GM23338 (cell line): ENCODE measurements at regions not wholly inside any gene's neighbourhood (a gene's known extent, or its start where the extent isn't known, plus 50 kb on each side); places are given as distances from the start of the nearest gene placed in this dataset.

Experiments used
- CREB1 ChIP-seq: fragments of 250-450 bp; sonication (Bioruptor Pico); IDR thresholded peaks from 2 replicates; pipeline ENCODE4 v1.5.0; 2020; ENCODE audit warnings: low read depth, mild to moderate bottlenecking, moderate library complexity
- CTCF ChIP-seq, 2 experiments: fragments of 200-600 bp in 1 of 2; sonication (generic) in 1 of 2; conservative IDR thresholded peaks; 2 replicates each; pipeline versions ENCODE4 v1.5.1 to v1.6.1; 2016 to 2017; ENCODE audit warnings: antibody characterized with exemption in 2 of 2, low read depth in 2 of 2, mild to moderate bottlenecking in 2 of 2, moderate library complexity in 1 of 2
- EZH2phosphoT487 ChIP-seq: fragments of 200-600 bp; sonication (generic); IDR thresholded peaks from one replicate; pipeline ENCODE4 v1.8.1; 2018; ENCODE audit warnings: antibody characterized with exemption; ENCODE audit not compliant: unreplicated experiment
- NANOG ChIP-seq: IDR thresholded peaks from 2 replicates; pipeline ENCODE4 v1.6.1; 2016; ENCODE audit warnings: antibody characterized with exemption, borderline replicate concordance
- POLR2AphosphoS5 ChIP-seq: IDR thresholded peaks from 2 replicates; pipeline ENCODE4 v1.6.1; 2016; ENCODE audit warnings: antibody characterized with exemption, low read depth
- STAT1 ChIP-seq: IDR thresholded peaks from one replicate; pipeline ENCODE4 v1.6.1; 2016; ENCODE audit warnings: antibody characterized with exemption; ENCODE audit not compliant: unreplicated experiment
- ZNF114 ChIP-seq: fragments of 250-450 bp; sonication (Bioruptor Pico); IDR thresholded peaks from 2 replicates; pipeline ENCODE4 v1.5.0; 2020; ENCODE audit warnings: mild to moderate bottlenecking, moderate library complexity
- ZNF331 ChIP-seq: fragments of 250-450 bp; sonication (Bioruptor Pico); IDR thresholded peaks from 2 replicates; pipeline ENCODE4 v1.5.0; 2020; ENCODE audit warnings: low read depth, mild to moderate bottlenecking, moderate library complexity
- TF ChIP-seq, protein P1 (sequence below): fragments of 250-450 bp; sonication (Bioruptor Pico); IDR thresholded peaks from 2 replicates; pipeline ENCODE4 v1.5.0; 2020; ENCODE audit warnings: mild to moderate bottlenecking, moderate library complexity
- TF ChIP-seq, protein P2 (sequence below): IDR thresholded peaks from one replicate; pipeline ENCODE4 v1.6.1; 2018; ENCODE audit warnings: antibody characterized with exemption; ENCODE audit not compliant: unreplicated experiment

DNA sequence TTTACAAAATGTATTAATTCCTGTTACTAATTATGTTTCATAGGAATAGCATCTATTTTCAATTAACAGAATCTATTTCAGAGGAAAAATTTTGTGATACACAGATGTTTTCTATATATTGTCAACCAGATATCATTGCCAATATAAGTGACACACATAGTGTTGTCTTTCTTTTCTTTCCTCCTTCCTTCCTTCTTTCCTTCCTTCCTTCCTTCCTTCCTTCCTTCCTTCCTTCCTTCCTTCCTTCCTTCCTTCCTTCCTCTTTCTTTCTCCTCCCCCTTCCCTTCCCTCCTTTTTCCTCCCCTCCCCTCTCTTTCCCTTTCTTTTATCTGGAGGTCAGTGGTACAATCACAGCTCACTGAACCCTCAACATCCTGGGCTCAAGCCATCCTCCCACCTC, 146.5 kb upstream of the DSEL start (continued):
- TF ChIP-seq, protein P1, sequence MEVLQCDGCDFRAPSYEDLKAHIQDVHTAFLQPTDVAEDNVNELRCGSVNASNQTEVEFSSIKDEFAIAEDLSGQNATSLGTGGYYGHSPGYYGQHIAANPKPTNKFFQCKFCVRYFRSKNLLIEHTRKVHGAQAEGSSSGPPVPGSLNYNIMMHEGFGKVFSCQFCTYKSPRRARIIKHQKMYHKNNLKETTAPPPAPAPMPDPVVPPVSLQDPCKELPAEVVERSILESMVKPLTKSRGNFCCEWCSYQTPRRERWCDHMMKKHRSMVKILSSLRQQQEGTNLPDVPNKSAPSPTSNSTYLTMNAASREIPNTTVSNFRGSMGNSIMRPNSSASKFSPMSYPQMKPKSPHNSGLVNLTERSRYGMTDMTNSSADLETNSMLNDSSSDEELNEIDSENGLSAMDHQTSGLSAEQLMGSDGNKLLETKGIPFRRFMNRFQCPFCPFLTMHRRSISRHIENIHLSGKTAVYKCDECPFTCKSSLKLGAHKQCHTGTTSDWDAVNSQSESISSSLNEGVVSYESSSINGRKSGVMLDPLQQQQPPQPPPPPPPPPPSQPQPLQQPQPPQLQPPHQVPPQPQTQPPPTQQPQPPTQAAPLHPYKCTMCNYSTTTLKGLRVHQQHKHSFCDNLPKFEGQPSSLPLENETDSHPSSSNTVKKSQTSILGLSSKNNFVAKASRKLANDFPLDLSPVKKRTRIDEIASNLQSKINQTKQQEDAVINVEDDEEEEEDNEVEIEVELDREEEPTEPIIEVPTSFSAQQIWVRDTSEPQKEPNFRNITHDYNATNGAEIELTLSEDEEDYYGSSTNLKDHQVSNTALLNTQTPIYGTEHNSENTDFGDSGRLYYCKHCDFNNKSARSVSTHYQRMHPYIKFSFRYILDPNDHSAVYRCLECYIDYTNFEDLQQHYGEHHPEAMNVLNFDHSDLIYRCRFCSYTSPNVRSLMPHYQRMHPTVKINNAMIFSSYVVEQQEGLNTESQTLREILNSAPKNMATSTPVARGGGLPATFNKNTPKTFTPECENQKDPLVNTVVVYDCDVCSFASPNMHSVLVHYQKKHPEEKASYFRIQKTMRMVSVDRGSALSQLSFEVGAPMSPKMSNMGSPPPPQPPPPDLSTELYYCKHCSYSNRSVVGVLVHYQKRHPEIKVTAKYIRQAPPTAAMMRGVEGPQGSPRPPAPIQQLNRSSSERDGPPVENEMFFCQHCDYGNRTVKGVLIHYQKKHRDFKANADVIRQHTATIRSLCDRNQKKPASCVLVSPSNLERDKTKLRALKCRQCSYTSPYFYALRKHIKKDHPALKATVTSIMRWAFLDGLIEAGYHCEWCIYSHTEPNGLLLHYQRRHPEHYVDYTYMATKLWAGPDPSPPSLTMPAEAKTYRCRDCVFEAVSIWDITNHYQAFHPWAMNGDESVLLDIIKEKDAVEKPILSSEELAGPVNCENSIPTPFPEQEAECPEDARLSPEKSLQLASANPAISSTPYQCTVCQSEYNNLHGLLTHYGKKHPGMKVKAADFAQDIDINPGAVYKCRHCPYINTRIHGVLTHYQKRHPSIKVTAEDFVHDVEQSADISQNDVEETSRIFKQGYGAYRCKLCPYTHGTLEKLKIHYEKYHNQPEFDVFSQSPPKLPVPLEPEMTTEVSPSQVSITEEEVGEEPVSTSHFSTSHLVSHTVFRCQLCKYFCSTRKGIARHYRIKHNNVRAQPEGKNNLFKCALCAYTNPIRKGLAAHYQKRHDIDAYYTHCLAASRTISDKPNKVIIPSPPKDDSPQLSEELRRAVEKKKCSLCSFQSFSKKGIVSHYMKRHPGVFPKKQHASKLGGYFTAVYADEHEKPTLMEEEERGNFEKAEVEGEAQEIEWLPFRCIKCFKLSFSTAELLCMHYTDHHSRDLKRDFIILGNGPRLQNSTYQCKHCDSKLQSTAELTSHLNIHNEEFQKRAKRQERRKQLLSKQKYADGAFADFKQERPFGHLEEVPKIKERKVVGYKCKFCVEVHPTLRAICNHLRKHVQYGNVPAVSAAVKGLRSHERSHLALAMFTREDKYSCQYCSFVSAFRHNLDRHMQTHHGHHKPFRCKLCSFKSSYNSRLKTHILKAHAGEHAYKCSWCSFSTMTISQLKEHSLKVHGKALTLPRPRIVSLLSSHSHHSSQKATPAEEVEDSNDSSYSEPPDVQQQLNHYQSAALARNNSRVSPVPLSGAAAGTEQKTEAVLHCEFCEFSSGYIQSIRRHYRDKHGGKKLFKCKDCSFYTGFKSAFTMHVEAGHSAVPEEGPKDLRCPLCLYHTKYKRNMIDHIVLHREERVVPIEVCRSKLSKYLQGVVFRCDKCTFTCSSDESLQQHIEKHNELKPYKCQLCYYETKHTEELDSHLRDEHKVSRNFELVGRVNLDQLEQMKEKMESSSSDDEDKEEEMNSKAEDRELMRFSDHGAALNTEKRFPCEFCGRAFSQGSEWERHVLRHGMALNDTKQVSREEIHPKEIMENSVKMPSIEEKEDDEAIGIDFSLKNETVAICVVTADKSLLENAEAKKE (CRISPR knock-in tag) = no peak
- TF ChIP-seq CREB1 (no peak), ZNF114 (CRISPR knock-in tag) (no peak), EZH2phosphoT487 (no peak), POLR2AphosphoS5 (no peak), ZNF331 (CRISPR knock-in tag) (no peak), CTCF (conservative IDR thresholded peaks at IDR 0.05; ENCODE audit: low read depth in 2 of 2) (no peak), NANOG (no peak), STAT1 (no peak)
- TF ChIP-seq, protein P2, sequence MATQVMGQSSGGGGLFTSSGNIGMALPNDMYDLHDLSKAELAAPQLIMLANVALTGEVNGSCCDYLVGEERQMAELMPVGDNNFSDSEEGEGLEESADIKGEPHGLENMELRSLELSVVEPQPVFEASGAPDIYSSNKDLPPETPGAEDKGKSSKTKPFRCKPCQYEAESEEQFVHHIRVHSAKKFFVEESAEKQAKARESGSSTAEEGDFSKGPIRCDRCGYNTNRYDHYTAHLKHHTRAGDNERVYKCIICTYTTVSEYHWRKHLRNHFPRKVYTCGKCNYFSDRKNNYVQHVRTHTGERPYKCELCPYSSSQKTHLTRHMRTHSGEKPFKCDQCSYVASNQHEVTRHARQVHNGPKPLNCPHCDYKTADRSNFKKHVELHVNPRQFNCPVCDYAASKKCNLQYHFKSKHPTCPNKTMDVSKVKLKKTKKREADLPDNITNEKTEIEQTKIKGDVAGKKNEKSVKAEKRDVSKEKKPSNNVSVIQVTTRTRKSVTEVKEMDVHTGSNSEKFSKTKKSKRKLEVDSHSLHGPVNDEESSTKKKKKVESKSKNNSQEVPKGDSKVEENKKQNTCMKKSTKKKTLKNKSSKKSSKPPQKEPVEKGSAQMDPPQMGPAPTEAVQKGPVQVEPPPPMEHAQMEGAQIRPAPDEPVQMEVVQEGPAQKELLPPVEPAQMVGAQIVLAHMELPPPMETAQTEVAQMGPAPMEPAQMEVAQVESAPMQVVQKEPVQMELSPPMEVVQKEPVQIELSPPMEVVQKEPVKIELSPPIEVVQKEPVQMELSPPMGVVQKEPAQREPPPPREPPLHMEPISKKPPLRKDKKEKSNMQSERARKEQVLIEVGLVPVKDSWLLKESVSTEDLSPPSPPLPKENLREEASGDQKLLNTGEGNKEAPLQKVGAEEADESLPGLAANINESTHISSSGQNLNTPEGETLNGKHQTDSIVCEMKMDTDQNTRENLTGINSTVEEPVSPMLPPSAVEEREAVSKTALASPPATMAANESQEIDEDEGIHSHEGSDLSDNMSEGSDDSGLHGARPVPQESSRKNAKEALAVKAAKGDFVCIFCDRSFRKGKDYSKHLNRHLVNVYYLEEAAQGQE = no peak
